ENCODE measurements at regions not wholly inside any gene's neighbourhood (a gene's known extent, or its start where the extent isn't known, plus 50 kb on each side); places are given as distances from the start of the nearest gene placed in this dataset.

DNA sequence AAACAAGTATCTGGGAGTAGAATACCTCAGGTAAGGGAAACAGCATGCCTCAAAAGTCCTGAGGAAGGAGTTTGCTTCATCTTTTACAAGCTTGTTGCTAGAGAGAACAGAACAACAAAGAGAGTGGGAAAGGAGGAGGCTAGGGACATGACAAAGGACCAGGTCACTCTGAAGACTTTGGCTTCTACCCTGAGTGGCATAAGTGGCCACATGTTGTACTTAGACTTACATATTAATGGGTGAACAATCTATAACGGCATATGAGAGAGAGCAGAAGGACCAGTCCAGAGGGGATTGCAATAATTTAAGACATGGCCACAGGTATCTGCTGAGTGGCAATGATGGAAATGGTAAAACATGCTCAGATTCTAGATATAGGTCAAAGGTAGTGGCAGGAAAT is 668.3 kb upstream of the ADGRB3 start:
- Histone ChIP-seq H3K4me2 (ENCODE audit: low read depth, low read length) (no peak overlapping the region), H3K36me3 (replicated peaks; ENCODE audit: insufficient read depth, low read length) (no peaks in the 10 kb centered on the region), H3K4me1 (ENCODE audit: low read length) (no peaks in the 10 kb centered on the region), H3K9me3 (replicated peaks; ENCODE audit: insufficient read depth, low read length) (no peaks in the 10 kb centered on the region), H3K9me2 (replicated peaks; ENCODE audit: insufficient read depth, low read length) (no peaks in the 10 kb centered on the region), H3K9ac (ENCODE audit: low read length) (no peak overlapping the region), H3K4me3 (ENCODE audit: low read length) (no peak overlapping the region), H3K79me2 (ENCODE audit: low read length) (no peaks in the 10 kb centered on the region), H3K27me3 (replicated peaks; ENCODE audit: insufficient read depth, low read length) (no peaks in the 10 kb centered on the region), H3K27ac (ENCODE audit: low read length) (no peak overlapping the region), H2AFZ (ENCODE audit: low read length) (no peak overlapping the region), H3F3A (ENCODE audit: insufficient read depth, low read length) (no peaks in the 10 kb centered on the region), H4K20me1 (ENCODE audit: insufficient read depth, low read length) (no peaks in the 10 kb centered on the region)
- TF ChIP-seq, protein P1, sequence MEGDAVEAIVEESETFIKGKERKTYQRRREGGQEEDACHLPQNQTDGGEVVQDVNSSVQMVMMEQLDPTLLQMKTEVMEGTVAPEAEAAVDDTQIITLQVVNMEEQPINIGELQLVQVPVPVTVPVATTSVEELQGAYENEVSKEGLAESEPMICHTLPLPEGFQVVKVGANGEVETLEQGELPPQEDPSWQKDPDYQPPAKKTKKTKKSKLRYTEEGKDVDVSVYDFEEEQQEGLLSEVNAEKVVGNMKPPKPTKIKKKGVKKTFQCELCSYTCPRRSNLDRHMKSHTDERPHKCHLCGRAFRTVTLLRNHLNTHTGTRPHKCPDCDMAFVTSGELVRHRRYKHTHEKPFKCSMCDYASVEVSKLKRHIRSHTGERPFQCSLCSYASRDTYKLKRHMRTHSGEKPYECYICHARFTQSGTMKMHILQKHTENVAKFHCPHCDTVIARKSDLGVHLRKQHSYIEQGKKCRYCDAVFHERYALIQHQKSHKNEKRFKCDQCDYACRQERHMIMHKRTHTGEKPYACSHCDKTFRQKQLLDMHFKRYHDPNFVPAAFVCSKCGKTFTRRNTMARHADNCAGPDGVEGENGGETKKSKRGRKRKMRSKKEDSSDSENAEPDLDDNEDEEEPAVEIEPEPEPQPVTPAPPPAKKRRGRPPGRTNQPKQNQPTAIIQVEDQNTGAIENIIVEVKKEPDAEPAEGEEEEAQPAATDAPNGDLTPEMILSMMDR (IDR thresholded peaks at IDR 0.05; ENCODE audit: low read length), result no peak
- no peak for TF ChIP-seq EZH2 (optimal IDR thresholded peaks at IDR 0.05; ENCODE audit: low read depth, low read length)
- no peak for DNase-seq

DNA sequence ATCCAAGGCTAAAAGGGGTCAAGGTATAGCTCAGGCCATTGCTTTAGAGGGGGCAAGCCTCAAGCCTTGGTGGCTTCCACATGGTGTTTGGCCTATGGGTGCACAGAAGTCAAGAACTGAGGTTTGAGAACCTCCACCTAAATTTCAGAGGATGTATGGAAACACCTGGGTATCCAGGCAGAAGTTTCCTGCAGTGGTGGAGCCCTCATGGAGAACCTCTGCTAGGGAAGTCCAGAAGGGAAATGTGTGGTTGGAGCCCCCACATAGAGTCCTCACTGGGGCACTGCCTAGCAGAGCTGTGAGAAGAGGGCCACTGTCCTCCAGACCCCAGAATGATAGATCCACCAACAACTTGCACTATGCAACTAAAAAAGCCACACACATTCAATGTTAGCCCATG is 678.7 kb upstream of the ADGRB3 start:
- Histone ChIP-seq H3K4me1 (ENCODE audit: low read length) (no peaks in the 10 kb centered on the region), H3F3A (ENCODE audit: insufficient read depth, low read length) (no peaks in the 10 kb centered on the region), H3K36me3 (replicated peaks; ENCODE audit: insufficient read depth, low read length) (no peaks in the 10 kb centered on the region), H3K27me3 (replicated peaks; ENCODE audit: insufficient read depth, low read length) (no peaks in the 10 kb centered on the region), H3K9me3 (replicated peaks; ENCODE audit: insufficient read depth, low read length) (no peaks in the 10 kb centered on the region), H3K4me3 (ENCODE audit: low read length) (no peak overlapping the region), H2AFZ (ENCODE audit: low read length) (no peak overlapping the region), H3K27ac (ENCODE audit: low read length) (no peak overlapping the region), H3K4me2 (ENCODE audit: low read depth, low read length) (no peak overlapping the region), H4K20me1 (ENCODE audit: insufficient read depth, low read length) (no peaks in the 10 kb centered on the region), H3K79me2 (ENCODE audit: low read length) (no peaks in the 10 kb centered on the region), H3K9me2 (replicated peaks; ENCODE audit: insufficient read depth, low read length) (no peaks in the 10 kb centered on the region), H3K9ac (ENCODE audit: low read length) (no peak overlapping the region)
- DNase-seq, result no peak
- TF ChIP-seq EZH2phosphoT487 (IDR thresholded peaks at IDR 0.05; ENCODE audit: low read length), result no peak
- TF ChIP-seq EZH2 (optimal IDR thresholded peaks at IDR 0.05; ENCODE audit: low read depth, low read length), result no peak
- TF ChIP-seq, protein P1 (IDR thresholded peaks at IDR 0.05; ENCODE audit: low read length), result no peak

DNA sequence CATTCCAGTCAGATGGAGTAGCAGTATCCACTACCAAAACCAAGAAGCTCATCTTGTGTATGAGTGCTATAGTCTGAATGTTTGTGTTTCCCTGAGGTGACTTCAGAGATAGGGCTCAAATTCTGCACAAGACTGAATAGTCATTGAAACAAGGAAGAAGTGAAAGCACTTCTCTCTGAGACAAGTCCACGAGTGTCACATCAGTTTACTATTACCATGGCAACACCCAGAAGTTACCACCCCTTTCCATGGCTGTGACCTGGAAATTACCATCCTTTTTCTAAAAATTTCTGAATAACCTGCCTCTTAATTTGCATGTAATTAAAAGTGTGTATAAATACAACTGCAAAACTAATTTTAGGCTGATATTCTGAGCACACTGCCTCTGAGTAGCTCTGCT is 682.1 kb upstream of the ADGRB3 start:
- no peaks in the 10 kb centered on the region for H4K20me1 ChIP-seq (ENCODE audit: insufficient read depth, low read length)
- no peak overlapping the region for H3K4me3 ChIP-seq (ENCODE audit: low read length)
- no peaks in the 10 kb centered on the region for H3K4me1 ChIP-seq (ENCODE audit: low read length)
- no peak overlapping the region for H2AFZ ChIP-seq (ENCODE audit: low read length)
- H3K9me3 ChIP-seq (replicated peaks; ENCODE audit: insufficient read depth, low read length), result no peaks in the 10 kb centered on the region
- H3K79me2 ChIP-seq (ENCODE audit: low read length), result no peaks in the 10 kb centered on the region
- TF ChIP-seq, protein P1 (IDR thresholded peaks at IDR 0.05; ENCODE audit: low read length), result no peak
- TF ChIP-seq EZH2 (optimal IDR thresholded peaks at IDR 0.05; ENCODE audit: low read depth, low read length) (no peak), EZH2phosphoT487 (IDR thresholded peaks at IDR 0.05; ENCODE audit: low read length) (no peak)
- H3K4me2 ChIP-seq (ENCODE audit: low read depth, low read length), result no peak overlapping the region
- H3K27me3 ChIP-seq (replicated peaks; ENCODE audit: insufficient read depth, low read length), result no peaks in the 10 kb centered on the region
- no peaks in the 10 kb centered on the region for H3F3A ChIP-seq (ENCODE audit: insufficient read depth, low read length)
- H3K9me2 ChIP-seq (replicated peaks; ENCODE audit: insufficient read depth, low read length), result no peaks in the 10 kb centered on the region
- no peak overlapping the region for H3K9ac ChIP-seq (ENCODE audit: low read length)
- H3K27ac ChIP-seq (ENCODE audit: low read length), result no peak overlapping the region
- DNase-seq, result no peak
- H3K36me3 ChIP-seq (replicated peaks; ENCODE audit: insufficient read depth, low read length), result no peaks in the 10 kb centered on the region
